ENCODE measurements at regions not wholly inside any gene's neighbourhood (a gene's known extent, or its start where the extent isn't known, plus 50 kb on each side); places are given as distances from the start of the nearest gene placed in this dataset.

GRCh38 chr12:54129028-54129903, 59.5 kb downstream of the SMUG1 start:
- no peaks in the 10 kb centered on the region for H3K36me3 Mint-ChIP-seq
- H3K4me1 Mint-ChIP-seq (ENCODE audit: low read depth in 2 of 2), result peaks cover 6 to 10% of the 10 kb centered on the region in 2 donors
- no peak for DNase-seq (ENCODE audit: low spot score)
- H3K9me3 Mint-ChIP-seq, result no peaks in the 10 kb centered on the region
- ATAC-seq, result no peak
- H3K27me3 Mint-ChIP-seq, result peaks cover 39 to 43% of the 10 kb centered on the region in 2 donors
- no peak overlapping the region for H3K4me3 Mint-ChIP-seq
- H3K27ac Mint-ChIP-seq, result no peak overlapping the region

Measured in natural killer cell treated with Interleukin-12 subunit alpha and Interleukin-12 subunit beta and Interleukin-15 and Interleukin-18, amount 100 ng/mL, for 72 hours (primary cell).